T-cell (primary cell): ENCODE measurements at regions not wholly inside any gene's neighbourhood (a gene's known extent, or its start where the extent isn't known, plus 50 kb on each side); places are given as distances from the start of the nearest gene placed in this dataset.

Experiments
- ATAC-seq, 4 experiments: fragments of 200-7000 bp in 3 of 4; fragments of 150-1000 bp in 1 of 4; cut with Tn5 transposase; replicated peaks in 1 of 4; 1 replicate in 3 of 4; 2 replicates in 1 of 4; pipeline ENCODE4 v1.10.0; 2021; ENCODE audit warnings: moderate library complexity in 3 of 4, mild to moderate bottlenecking in 2 of 4, moderate number of reproducible peaks in 1 of 4
- CTCF ChIA-PET, 2 donors: fragments of 300-600 bp; sonication (Branson Sonifier 250); formaldehyde crosslinking; loops; one replicate each; lab custom pipeline; 2022; ENCODE audit warnings: antibody characterized with exemption in 2 of 2; lab: Charles Lee
- POLR2A ChIA-PET, 2 donors: fragments of 300-600 bp; sonication (Branson Sonifier 250); formaldehyde crosslinking; loops; one replicate each; lab custom pipeline; 2022; ENCODE audit warnings: antibody characterized with exemption in 2 of 2; lab: Charles Lee
- DNase-seq, 35 experiments: peaks; one replicate each; pipeline versions ENCODE4 v3.0.0 to v3.0.0-alpha.2; 2013 to 2023
- H3K27ac ChIP-seq: one replicate; pipeline ENCODE4 v1.5.1; 2013; ENCODE audit warnings: low read length
- H3K27me3 ChIP-seq, 2 experiments: replicated peaks in 1 of 2; 1 replicate in 1 of 2; 2 replicates in 1 of 2; pipeline versions ENCODE4 v1.6.1 to v1.7.0; 2013; ENCODE audit warnings: low read length in 1 of 2, mixed read lengths in 1 of 2; ENCODE audit not compliant: control insufficient read depth in 2 of 2, insufficient read depth in 2 of 2; ENCODE audit errors: extremely low read depth in 1 of 2
- H3K36me3 ChIP-seq, 2 donors: 1 replicate in 1 of 2; 2 replicates in 1 of 2; pipeline versions ENCODE4 v1.6.1 to v1.7.0; 2013; ENCODE audit warnings: low read length in 1 of 2; ENCODE audit not compliant: control insufficient read depth in 2 of 2, insufficient read depth in 1 of 2; ENCODE audit errors: extremely low read depth in 1 of 2
- H3K4me1 ChIP-seq, 2 experiments: 1 replicate in 1 of 2; 2 replicates in 1 of 2; pipeline versions ENCODE4 v1.6.1 to v1.7.0; 2013; ENCODE audit warnings: low read length in 2 of 2, mixed read lengths in 1 of 2; ENCODE audit not compliant: insufficient read depth in 2 of 2, control insufficient read depth in 1 of 2; ENCODE audit errors: extremely low read depth in 1 of 2
- H3K4me3 ChIP-seq, 2 donors: 1 replicate in 1 of 2; 2 replicates in 1 of 2; pipeline versions ENCODE4 v1.5.1 to v1.7.0; 2013; ENCODE audit warnings: mild to moderate bottlenecking in 2 of 2, low read length in 1 of 2, moderate library complexity in 1 of 2; ENCODE audit not compliant: control insufficient read depth in 1 of 2; ENCODE audit errors: extremely low read depth in 1 of 2
- H3K9me3 ChIP-seq: 2 replicates; pipeline ENCODE4 v1.7.0; 2013
- H3K27ac Mint-ChIP-seq, 2 donors: one replicate each; pipeline ENCODE4 v1.8.0; 2020 to 2021; ENCODE audit warnings: mild to moderate bottlenecking in 2 of 2, mixed read lengths in 2 of 2
- H3K27me3 Mint-ChIP-seq, 2 donors: one replicate each; pipeline ENCODE4 v1.8.0; 2021 to 2022; ENCODE audit warnings: mixed read lengths in 2 of 2
- H3K36me3 Mint-ChIP-seq: one replicate; pipeline ENCODE4 v1.8.0; 2021; ENCODE audit warnings: mixed read lengths
- H3K4me1 Mint-ChIP-seq, 3 donors: one replicate each; pipeline ENCODE4 v1.8.0; 2020 to 2022; ENCODE audit warnings: mixed read lengths in 3 of 3, mild to moderate bottlenecking in 1 of 3
- H3K4me3 Mint-ChIP-seq, 3 donors: one replicate each; pipeline ENCODE4 v1.8.0; 2020 to 2022; ENCODE audit warnings: mild to moderate bottlenecking in 3 of 3, mixed read lengths in 3 of 3, moderate library complexity in 3 of 3
- H3K9me3 Mint-ChIP-seq, 3 donors: one replicate each; pipeline ENCODE4 v1.8.0; 2020 to 2022; ENCODE audit warnings: mixed read lengths in 3 of 3
- WGBS: methylation state at CpG from one replicate; pipeline ENCODE4 v1.1.5; 2013; ENCODE audit warnings: missing lambda C conversion rate; ENCODE audit not compliant: insufficient coverage; 5-methylcytosine and 5-hydroxymethylcytosine counted together

- ChIA-PET CTCF (no interaction called here), POLR2A (no interaction called here)
- H3K36me3 Mint-ChIP-seq = no peaks in the 10 kb centered on the region
- Histone ChIP-seq H3K9me3 (no peaks in the 10 kb centered on the region), H3K4me3 (no peak overlapping the region), H3K4me1 (no peaks in the 10 kb centered on the region), H3K27ac (no peak overlapping the region), H3K36me3 (no peaks in the 10 kb centered on the region), H3K27me3 (peaks cover 0 to 3% of the 10 kb centered on the region in 2 experiments)
- peaks cover 0 to 4% (median 0%) of the 10 kb centered on the region in 3 donors for H3K9me3 Mint-ChIP-seq
- no peak overlapping the region for H3K4me3 Mint-ChIP-seq
- peaks cover 0 to 4% of the 10 kb centered on the region in 2 donors for H3K27me3 Mint-ChIP-seq
- no peaks in the 10 kb centered on the region for H3K4me1 Mint-ChIP-seq
- no peak for DNase-seq
- 83% methylated on average over 5 of the region's 8 CpGs for WGBS
- H3K27ac Mint-ChIP-seq = no peak overlapping the region
- ATAC-seq = no peak
Observed at GRCh38 chr11:127057126-127057525, 56.6 kb upstream of the KIRREL3 start.

- CTCF ChIA-PET = no interaction called here
- Mint-ChIP-seq H3K27me3 (peaks cover 0 to 4% of the 10 kb centered on the region in 2 donors), H3K27ac (no peak overlapping the region), H3K4me1 (no peaks in the 10 kb centered on the region), H3K9me3 (peaks cover 0 to 4% (median 0%) of the 10 kb centered on the region in 3 donors), H3K4me3 (no peak overlapping the region), H3K36me3 (no peaks in the 10 kb centered on the region)
- ATAC-seq (no peak), DNase-seq (no peak)
- POLR2A ChIA-PET = no interaction called here
- WGBS = 80% methylated on average over 3 of the region's 6 CpGs
- Histone ChIP-seq H3K27me3 (no peaks in the 10 kb centered on the region), H3K4me1 (no peaks in the 10 kb centered on the region), H3K9me3 (no peaks in the 10 kb centered on the region), H3K36me3 (no peaks in the 10 kb centered on the region), H3K4me3 (no peak overlapping the region), H3K27ac (no peak overlapping the region)
Observed at GRCh38 chr11:127056338-127056971, 55.9 kb upstream of the KIRREL3 start.

- Mint-ChIP-seq H3K36me3 (no peaks in the 10 kb centered on the region), H3K27ac (no peak overlapping the region), H3K27me3 (peaks cover 0 to 4% of the 10 kb centered on the region in 2 donors), H3K4me1 (no peaks in the 10 kb centered on the region), H3K9me3 (peaks cover 0 to 4% (median 0%) of the 10 kb centered on the region in 3 donors), H3K4me3 (no peak overlapping the region)
- no peak overlapping the region for H3K4me3 ChIP-seq
- ChIA-PET CTCF (no interaction called here), POLR2A (no interaction called here)
- no peaks in the 10 kb centered on the region for H3K9me3 ChIP-seq
- no peak for DNase-seq
- 86% methylated on average over 6 of the region's 6 CpGs for WGBS
- no peaks in the 10 kb centered on the region for H3K4me1 ChIP-seq
- ATAC-seq = no peak
- H3K27ac ChIP-seq = no peak overlapping the region
- H3K36me3 ChIP-seq = no peaks in the 10 kb centered on the region
- H3K27me3 ChIP-seq = no peaks in the 10 kb centered on the region
Observed at GRCh38 chr11:127055236-127055635, 54.7 kb upstream of the KIRREL3 start.

- peaks cover 0 to 4% (median 0%) of the 10 kb centered on the region in 3 donors for H3K9me3 Mint-ChIP-seq
- no peaks in the 10 kb centered on the region for H3K9me3 ChIP-seq
- DNase-seq = no peak
- H3K27ac ChIP-seq = no peak overlapping the region
- H3K4me1 ChIP-seq = no peaks in the 10 kb centered on the region
- no peak overlapping the region for H3K4me3 Mint-ChIP-seq
- H3K4me1 Mint-ChIP-seq = no peaks in the 10 kb centered on the region
- POLR2A ChIA-PET = no interaction called here
- no peaks in the 10 kb centered on the region for H3K36me3 ChIP-seq
- WGBS = no CpG with 5 or more reads among the region's 2 CpGs
- no peak for ATAC-seq
- peaks cover 2 to 4% of the 10 kb centered on the region in 2 donors for H3K27me3 Mint-ChIP-seq
- H3K27me3 ChIP-seq = no peaks in the 10 kb centered on the region
- CTCF ChIA-PET = no interaction called here
- H3K36me3 Mint-ChIP-seq = no peaks in the 10 kb centered on the region
- no peak overlapping the region for H3K27ac Mint-ChIP-seq
- no peak overlapping the region for H3K4me3 ChIP-seq
Observed at GRCh38 chr11:127054153-127054552, 53.6 kb upstream of the KIRREL3 start.

GRCh38 chr11:127052404-127052803, 51.8 kb upstream of the KIRREL3 start:
- Histone ChIP-seq H3K27ac (no peak overlapping the region), H3K36me3 (no peaks in the 10 kb centered on the region), H3K4me3 (no peak overlapping the region), H3K9me3 (no peaks in the 10 kb centered on the region), H3K4me1 (no peaks in the 10 kb centered on the region), H3K27me3 (no peaks in the 10 kb centered on the region)
- no peak for DNase-seq
- no peak for ATAC-seq
- CTCF ChIA-PET = no interaction called here
- POLR2A ChIA-PET = no interaction called here
- peaks cover 2 to 4% of the 10 kb centered on the region in 2 donors for H3K27me3 Mint-ChIP-seq
- H3K36me3 Mint-ChIP-seq = no peaks in the 10 kb centered on the region
- no peak overlapping the region for H3K4me3 Mint-ChIP-seq
- H3K4me1 Mint-ChIP-seq = no peaks in the 10 kb centered on the region
- WGBS = no CpG with 5 or more reads among the region's 1 CpG
- H3K9me3 Mint-ChIP-seq = peaks cover 0 to 4% (median 0%) of the 10 kb centered on the region in 3 donors
- H3K27ac Mint-ChIP-seq = no peak overlapping the region
